ENCODE measurements at regions not wholly inside any gene's neighbourhood (a gene's known extent, or its start where the extent isn't known, plus 50 kb on each side); places are given as distances from the start of the nearest gene placed in this dataset.
"Not testable (repeated sequence)": the region's sequence is repeated elsewhere in the genome, so short reads cannot be mapped to it uniquely, and the experiment has no call there.

- TF ChIP-seq EZH2phosphoT487 (IDR thresholded peaks at IDR 0.05; ENCODE audit: borderline replicate concordance, low read length); CTCF (conservative IDR thresholded peaks at IDR 0.05; ENCODE audit: low read depth, low read length); EZH2 (IDR thresholded peaks at IDR 0.05; ENCODE audit: low read length, unreplicated experiment): not testable (repeated sequence)
Observed at GRCh38 chr9:97103613-97104383, 64.9 kb upstream of the CTSV start.
